ENCODE measurements at regions not wholly inside any gene's neighbourhood (a gene's known extent, or its start where the extent isn't known, plus 50 kb on each side); places are given as distances from the start of the nearest gene placed in this dataset.

GRCh38 chr7:51456431-51457060, 139.9 kb upstream of the COBL start:
- no peak for TF ChIP-seq POLR2A (IDR thresholded peaks at IDR 0.05; ENCODE audit: low read depth, low read length)
- no peak for TF ChIP-seq POLR2AphosphoS5 (IDR thresholded peaks at IDR 0.05; ENCODE audit: low read depth, low read length)
- no peak for TF ChIP-seq SPI1 (IDR thresholded peaks at IDR 0.05; ENCODE audit: low read depth, low read length)
- no peak for TF ChIP-seq PAX5 (IDR thresholded peaks at IDR 0.05; ENCODE audit: insufficient read depth, low read length, severe bottlenecking)
- no peak for TF ChIP-seq TAF1 (IDR thresholded peaks at IDR 0.05; ENCODE audit: low read depth, low read length)
